GM23338 (cell line): ENCODE measurements at regions not wholly inside any gene's neighbourhood (a gene's known extent, or its start where the extent isn't known, plus 50 kb on each side); places are given as distances from the start of the nearest gene placed in this dataset.
"Not testable (repeated sequence)": the region's sequence is repeated elsewhere in the genome, so short reads cannot be mapped to it uniquely, and the experiment has no call there.

Experiments
- ATAC-seq: fragments of 200-7000 bp; cut with Tn5 transposase; 3 replicates; pipeline ENCODE4 v1.9.1; 2020
- DNase-seq: peaks from one replicate; pipeline ENCODE4 v3.0.0-alpha.2; 2015; ENCODE audit warnings: low spot score
- H2AFZ ChIP-seq: fragments of 200-600 bp; sonication (generic); 2 replicates; pipeline ENCODE4 v1.8.0; 2016; ENCODE audit warnings: antibody characterized with exemption, mild to moderate bottlenecking, moderate library complexity
- H3F3A ChIP-seq: fragments of 200-600 bp; sonication (generic); replicated peaks from 2 replicates; pipeline ENCODE4 v1.8.0; 2017; ENCODE audit warnings: antibody characterized with exemption, mixed run types, low read depth
- H3K27ac ChIP-seq: fragments of 200-600 bp; sonication (generic); 2 replicates; pipeline ENCODE4 v1.6.1; 2016; ENCODE audit warnings: low read depth
- H3K27me3 ChIP-seq: fragments of 200-600 bp; sonication (generic); 2 replicates; pipeline ENCODE4 v1.8.0; 2016; ENCODE audit warnings: mild to moderate bottlenecking, mixed run types, moderate library complexity; ENCODE audit not compliant: insufficient read depth
- H3K36me3 ChIP-seq: fragments of 200-600 bp; sonication (generic); 2 replicates; pipeline ENCODE4 v1.8.0; 2016; ENCODE audit warnings: mild to moderate bottlenecking; ENCODE audit not compliant: insufficient read depth
- H3K4me1 ChIP-seq: fragments of 200-600 bp; sonication (generic); 2 replicates; pipeline ENCODE4 v1.8.0; 2016; ENCODE audit warnings: mild to moderate bottlenecking, moderate library complexity; ENCODE audit not compliant: insufficient read depth
- H3K4me2 ChIP-seq: fragments of 200-600 bp; sonication (generic); 2 replicates; pipeline ENCODE4 v1.7.1; 2017; ENCODE audit warnings: mixed run types
- H3K4me3 ChIP-seq: fragments of 200-600 bp; sonication (generic); 2 replicates; pipeline ENCODE4 v1.6.1; 2016; ENCODE audit warnings: mixed run types
- H3K79me2 ChIP-seq: fragments of 200-600 bp; sonication (generic); replicated peaks from 2 replicates; pipeline ENCODE4 v1.8.0; 2017; ENCODE audit warnings: mild to moderate bottlenecking; ENCODE audit not compliant: insufficient read depth
- H3K9me2 ChIP-seq: fragments of 200-600 bp; sonication (generic); 2 replicates; pipeline ENCODE4 v1.8.0; 2017; ENCODE audit not compliant: insufficient read depth
- H4K20me1 ChIP-seq: fragments of 200-600 bp; sonication (generic); replicated peaks from 2 replicates; pipeline ENCODE4 v1.8.0; 2017; ENCODE audit warnings: mild to moderate bottlenecking; ENCODE audit not compliant: insufficient read depth
- H3K27ac Mint-ChIP-seq: 2 replicates; pipeline ENCODE4 v1.8.0; 2020; ENCODE audit warnings: inconsistent platforms, mild to moderate bottlenecking, moderate library complexity, mixed read lengths
- H3K27me3 Mint-ChIP-seq: 3 replicates; pipeline ENCODE4 v1.8.0; 2022; ENCODE audit warnings: low read depth, mild to moderate bottlenecking, moderate library complexity, mixed read lengths, inconsistent platforms; ENCODE audit not compliant: insufficient read depth, poor library complexity
- H3K36me3 Mint-ChIP-seq: 3 replicates; pipeline ENCODE4 v1.8.0; 2021; ENCODE audit warnings: low read depth, mild to moderate bottlenecking, inconsistent platforms, moderate library complexity, mixed read lengths
- H3K4me1 Mint-ChIP-seq: 3 replicates; pipeline ENCODE4 v1.8.0; 2020; ENCODE audit warnings: mild to moderate bottlenecking, inconsistent platforms, mixed read lengths
- H3K4me3 Mint-ChIP-seq: 3 replicates; pipeline ENCODE4 v1.8.0; 2021; ENCODE audit warnings: moderate library complexity, mild to moderate bottlenecking, inconsistent platforms, mixed read lengths
- H3K9me3 Mint-ChIP-seq: 3 replicates; pipeline ENCODE4 v1.8.0; 2020; ENCODE audit warnings: moderate library complexity, mild to moderate bottlenecking, inconsistent platforms, mixed read lengths
- CREB1 ChIP-seq: fragments of 250-450 bp; sonication (Bioruptor Pico); IDR thresholded peaks from 2 replicates; pipeline ENCODE4 v1.5.0; 2020; ENCODE audit warnings: low read depth, mild to moderate bottlenecking, moderate library complexity
- EZH2 ChIP-seq: fragments of 200-600 bp; sonication (generic); IDR thresholded peaks from one replicate; pipeline ENCODE4 v1.8.0; 2017; ENCODE audit warnings: antibody characterized with exemption, mild to moderate bottlenecking, low read depth; ENCODE audit not compliant: unreplicated experiment
- EZH2phosphoT487 ChIP-seq: fragments of 200-600 bp; sonication (generic); IDR thresholded peaks from one replicate; pipeline ENCODE4 v1.8.1; 2018; ENCODE audit warnings: antibody characterized with exemption; ENCODE audit not compliant: unreplicated experiment
- JUNB ChIP-seq: IDR thresholded peaks from one replicate; pipeline ENCODE4 v1.6.1; 2016; ENCODE audit warnings: antibody characterized with exemption; ENCODE audit not compliant: unreplicated experiment
- NANOG ChIP-seq: IDR thresholded peaks from 2 replicates; pipeline ENCODE4 v1.6.1; 2016; ENCODE audit warnings: antibody characterized with exemption, borderline replicate concordance
- POLR2AphosphoS5 ChIP-seq: IDR thresholded peaks from 2 replicates; pipeline ENCODE4 v1.6.1; 2016; ENCODE audit warnings: antibody characterized with exemption, low read depth
- STAT1 ChIP-seq: IDR thresholded peaks from one replicate; pipeline ENCODE4 v1.6.1; 2016; ENCODE audit warnings: antibody characterized with exemption; ENCODE audit not compliant: unreplicated experiment
- ZNF114 ChIP-seq: fragments of 250-450 bp; sonication (Bioruptor Pico); IDR thresholded peaks from 2 replicates; pipeline ENCODE4 v1.5.0; 2020; ENCODE audit warnings: mild to moderate bottlenecking, moderate library complexity
- ZNF331 ChIP-seq: fragments of 250-450 bp; sonication (Bioruptor Pico); IDR thresholded peaks from 2 replicates; pipeline ENCODE4 v1.5.0; 2020; ENCODE audit warnings: low read depth, mild to moderate bottlenecking, moderate library complexity
- TF ChIP-seq, protein P1 (sequence below): IDR thresholded peaks from 2 replicates; pipeline ENCODE4 v1.6.1; 2016; ENCODE audit warnings: antibody characterized with exemption
- TF ChIP-seq, protein P2 (sequence below): IDR thresholded peaks from one replicate; pipeline ENCODE4 v1.6.1; 2018; ENCODE audit warnings: antibody characterized with exemption; ENCODE audit not compliant: unreplicated experiment
- TF ChIP-seq, protein P3 (sequence below): fragments of 250-450 bp; sonication (Bioruptor Pico); IDR thresholded peaks from 2 replicates; pipeline ENCODE4 v1.5.0; 2020; ENCODE audit warnings: mild to moderate bottlenecking, moderate library complexity

DNA sequence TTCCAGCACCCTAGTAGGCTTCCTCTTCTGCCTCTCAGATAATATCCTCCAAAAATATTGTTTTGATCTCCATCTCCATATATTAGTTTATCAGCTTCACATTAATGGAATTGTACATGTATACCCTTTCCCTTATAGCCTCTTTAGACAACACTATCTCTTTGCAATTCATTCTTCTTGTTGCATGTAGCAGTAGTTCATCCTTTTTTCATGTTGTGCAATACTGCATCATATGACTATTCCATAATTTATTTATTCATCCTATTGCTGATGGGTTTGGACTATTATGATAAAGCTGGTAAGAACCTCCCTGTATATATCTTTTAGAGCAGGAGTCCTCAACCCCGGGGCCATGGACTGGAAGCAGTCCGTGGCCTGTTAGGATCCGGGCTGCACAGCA lies 148.2 kb upstream of the FAT1 start:
- no peaks in the 10 kb centered on the region for H3K27me3 Mint-ChIP-seq
- ATAC-seq, result no peak
- H3K27me3 ChIP-seq, result no peaks in the 10 kb centered on the region
- no peak overlapping the region for H3K27ac Mint-ChIP-seq
- H3K9me3 Mint-ChIP-seq, result peaks cover 22% of the 10 kb centered on the region
- no peak for DNase-seq
- TF ChIP-seq, protein P1, sequence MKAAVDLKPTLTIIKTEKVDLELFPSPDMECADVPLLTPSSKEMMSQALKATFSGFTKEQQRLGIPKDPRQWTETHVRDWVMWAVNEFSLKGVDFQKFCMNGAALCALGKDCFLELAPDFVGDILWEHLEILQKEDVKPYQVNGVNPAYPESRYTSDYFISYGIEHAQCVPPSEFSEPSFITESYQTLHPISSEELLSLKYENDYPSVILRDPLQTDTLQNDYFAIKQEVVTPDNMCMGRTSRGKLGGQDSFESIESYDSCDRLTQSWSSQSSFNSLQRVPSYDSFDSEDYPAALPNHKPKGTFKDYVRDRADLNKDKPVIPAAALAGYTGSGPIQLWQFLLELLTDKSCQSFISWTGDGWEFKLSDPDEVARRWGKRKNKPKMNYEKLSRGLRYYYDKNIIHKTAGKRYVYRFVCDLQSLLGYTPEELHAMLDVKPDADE, result no peak
- TF ChIP-seq, protein P2, sequence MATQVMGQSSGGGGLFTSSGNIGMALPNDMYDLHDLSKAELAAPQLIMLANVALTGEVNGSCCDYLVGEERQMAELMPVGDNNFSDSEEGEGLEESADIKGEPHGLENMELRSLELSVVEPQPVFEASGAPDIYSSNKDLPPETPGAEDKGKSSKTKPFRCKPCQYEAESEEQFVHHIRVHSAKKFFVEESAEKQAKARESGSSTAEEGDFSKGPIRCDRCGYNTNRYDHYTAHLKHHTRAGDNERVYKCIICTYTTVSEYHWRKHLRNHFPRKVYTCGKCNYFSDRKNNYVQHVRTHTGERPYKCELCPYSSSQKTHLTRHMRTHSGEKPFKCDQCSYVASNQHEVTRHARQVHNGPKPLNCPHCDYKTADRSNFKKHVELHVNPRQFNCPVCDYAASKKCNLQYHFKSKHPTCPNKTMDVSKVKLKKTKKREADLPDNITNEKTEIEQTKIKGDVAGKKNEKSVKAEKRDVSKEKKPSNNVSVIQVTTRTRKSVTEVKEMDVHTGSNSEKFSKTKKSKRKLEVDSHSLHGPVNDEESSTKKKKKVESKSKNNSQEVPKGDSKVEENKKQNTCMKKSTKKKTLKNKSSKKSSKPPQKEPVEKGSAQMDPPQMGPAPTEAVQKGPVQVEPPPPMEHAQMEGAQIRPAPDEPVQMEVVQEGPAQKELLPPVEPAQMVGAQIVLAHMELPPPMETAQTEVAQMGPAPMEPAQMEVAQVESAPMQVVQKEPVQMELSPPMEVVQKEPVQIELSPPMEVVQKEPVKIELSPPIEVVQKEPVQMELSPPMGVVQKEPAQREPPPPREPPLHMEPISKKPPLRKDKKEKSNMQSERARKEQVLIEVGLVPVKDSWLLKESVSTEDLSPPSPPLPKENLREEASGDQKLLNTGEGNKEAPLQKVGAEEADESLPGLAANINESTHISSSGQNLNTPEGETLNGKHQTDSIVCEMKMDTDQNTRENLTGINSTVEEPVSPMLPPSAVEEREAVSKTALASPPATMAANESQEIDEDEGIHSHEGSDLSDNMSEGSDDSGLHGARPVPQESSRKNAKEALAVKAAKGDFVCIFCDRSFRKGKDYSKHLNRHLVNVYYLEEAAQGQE, result no peak
- TF ChIP-seq POLR2AphosphoS5 (no peak), ZNF331 (CRISPR knock-in tag) (no peak), STAT1 (no peak), EZH2phosphoT487 (no peak), EZH2 (no peak), CREB1 (CRISPR knock-in tag) (no peak), ZNF114 (CRISPR knock-in tag) (no peak), NANOG (no peak), JUNB (no peak)
- TF ChIP-seq, protein P3, sequence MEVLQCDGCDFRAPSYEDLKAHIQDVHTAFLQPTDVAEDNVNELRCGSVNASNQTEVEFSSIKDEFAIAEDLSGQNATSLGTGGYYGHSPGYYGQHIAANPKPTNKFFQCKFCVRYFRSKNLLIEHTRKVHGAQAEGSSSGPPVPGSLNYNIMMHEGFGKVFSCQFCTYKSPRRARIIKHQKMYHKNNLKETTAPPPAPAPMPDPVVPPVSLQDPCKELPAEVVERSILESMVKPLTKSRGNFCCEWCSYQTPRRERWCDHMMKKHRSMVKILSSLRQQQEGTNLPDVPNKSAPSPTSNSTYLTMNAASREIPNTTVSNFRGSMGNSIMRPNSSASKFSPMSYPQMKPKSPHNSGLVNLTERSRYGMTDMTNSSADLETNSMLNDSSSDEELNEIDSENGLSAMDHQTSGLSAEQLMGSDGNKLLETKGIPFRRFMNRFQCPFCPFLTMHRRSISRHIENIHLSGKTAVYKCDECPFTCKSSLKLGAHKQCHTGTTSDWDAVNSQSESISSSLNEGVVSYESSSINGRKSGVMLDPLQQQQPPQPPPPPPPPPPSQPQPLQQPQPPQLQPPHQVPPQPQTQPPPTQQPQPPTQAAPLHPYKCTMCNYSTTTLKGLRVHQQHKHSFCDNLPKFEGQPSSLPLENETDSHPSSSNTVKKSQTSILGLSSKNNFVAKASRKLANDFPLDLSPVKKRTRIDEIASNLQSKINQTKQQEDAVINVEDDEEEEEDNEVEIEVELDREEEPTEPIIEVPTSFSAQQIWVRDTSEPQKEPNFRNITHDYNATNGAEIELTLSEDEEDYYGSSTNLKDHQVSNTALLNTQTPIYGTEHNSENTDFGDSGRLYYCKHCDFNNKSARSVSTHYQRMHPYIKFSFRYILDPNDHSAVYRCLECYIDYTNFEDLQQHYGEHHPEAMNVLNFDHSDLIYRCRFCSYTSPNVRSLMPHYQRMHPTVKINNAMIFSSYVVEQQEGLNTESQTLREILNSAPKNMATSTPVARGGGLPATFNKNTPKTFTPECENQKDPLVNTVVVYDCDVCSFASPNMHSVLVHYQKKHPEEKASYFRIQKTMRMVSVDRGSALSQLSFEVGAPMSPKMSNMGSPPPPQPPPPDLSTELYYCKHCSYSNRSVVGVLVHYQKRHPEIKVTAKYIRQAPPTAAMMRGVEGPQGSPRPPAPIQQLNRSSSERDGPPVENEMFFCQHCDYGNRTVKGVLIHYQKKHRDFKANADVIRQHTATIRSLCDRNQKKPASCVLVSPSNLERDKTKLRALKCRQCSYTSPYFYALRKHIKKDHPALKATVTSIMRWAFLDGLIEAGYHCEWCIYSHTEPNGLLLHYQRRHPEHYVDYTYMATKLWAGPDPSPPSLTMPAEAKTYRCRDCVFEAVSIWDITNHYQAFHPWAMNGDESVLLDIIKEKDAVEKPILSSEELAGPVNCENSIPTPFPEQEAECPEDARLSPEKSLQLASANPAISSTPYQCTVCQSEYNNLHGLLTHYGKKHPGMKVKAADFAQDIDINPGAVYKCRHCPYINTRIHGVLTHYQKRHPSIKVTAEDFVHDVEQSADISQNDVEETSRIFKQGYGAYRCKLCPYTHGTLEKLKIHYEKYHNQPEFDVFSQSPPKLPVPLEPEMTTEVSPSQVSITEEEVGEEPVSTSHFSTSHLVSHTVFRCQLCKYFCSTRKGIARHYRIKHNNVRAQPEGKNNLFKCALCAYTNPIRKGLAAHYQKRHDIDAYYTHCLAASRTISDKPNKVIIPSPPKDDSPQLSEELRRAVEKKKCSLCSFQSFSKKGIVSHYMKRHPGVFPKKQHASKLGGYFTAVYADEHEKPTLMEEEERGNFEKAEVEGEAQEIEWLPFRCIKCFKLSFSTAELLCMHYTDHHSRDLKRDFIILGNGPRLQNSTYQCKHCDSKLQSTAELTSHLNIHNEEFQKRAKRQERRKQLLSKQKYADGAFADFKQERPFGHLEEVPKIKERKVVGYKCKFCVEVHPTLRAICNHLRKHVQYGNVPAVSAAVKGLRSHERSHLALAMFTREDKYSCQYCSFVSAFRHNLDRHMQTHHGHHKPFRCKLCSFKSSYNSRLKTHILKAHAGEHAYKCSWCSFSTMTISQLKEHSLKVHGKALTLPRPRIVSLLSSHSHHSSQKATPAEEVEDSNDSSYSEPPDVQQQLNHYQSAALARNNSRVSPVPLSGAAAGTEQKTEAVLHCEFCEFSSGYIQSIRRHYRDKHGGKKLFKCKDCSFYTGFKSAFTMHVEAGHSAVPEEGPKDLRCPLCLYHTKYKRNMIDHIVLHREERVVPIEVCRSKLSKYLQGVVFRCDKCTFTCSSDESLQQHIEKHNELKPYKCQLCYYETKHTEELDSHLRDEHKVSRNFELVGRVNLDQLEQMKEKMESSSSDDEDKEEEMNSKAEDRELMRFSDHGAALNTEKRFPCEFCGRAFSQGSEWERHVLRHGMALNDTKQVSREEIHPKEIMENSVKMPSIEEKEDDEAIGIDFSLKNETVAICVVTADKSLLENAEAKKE (CRISPR knock-in tag), result no peak
- H3K4me3 ChIP-seq, result no peak overlapping the region
- H3F3A ChIP-seq, result no peaks in the 10 kb centered on the region
- peaks cover 15% of the 10 kb centered on the region; the same call in 2 of the 3 replicates for H3K36me3 Mint-ChIP-seq
- no peaks in the 10 kb centered on the region for H3K4me1 ChIP-seq
- no peaks in the 10 kb centered on the region for H3K79me2 ChIP-seq
- peaks cover 6% of the 10 kb centered on the region; the same call in 1 of the 2 replicates for H3K9me2 ChIP-seq
- no peaks in the 10 kb centered on the region for H4K20me1 ChIP-seq
- no peak overlapping the region for H3K4me3 Mint-ChIP-seq
- H3K4me2 ChIP-seq, result no peak overlapping the region
- H2AFZ ChIP-seq, result no peak overlapping the region
- no peaks in the 10 kb centered on the region for H3K36me3 ChIP-seq
- H3K27ac ChIP-seq, result no peak overlapping the region
- no peaks in the 10 kb centered on the region for H3K4me1 Mint-ChIP-seq

DNA sequence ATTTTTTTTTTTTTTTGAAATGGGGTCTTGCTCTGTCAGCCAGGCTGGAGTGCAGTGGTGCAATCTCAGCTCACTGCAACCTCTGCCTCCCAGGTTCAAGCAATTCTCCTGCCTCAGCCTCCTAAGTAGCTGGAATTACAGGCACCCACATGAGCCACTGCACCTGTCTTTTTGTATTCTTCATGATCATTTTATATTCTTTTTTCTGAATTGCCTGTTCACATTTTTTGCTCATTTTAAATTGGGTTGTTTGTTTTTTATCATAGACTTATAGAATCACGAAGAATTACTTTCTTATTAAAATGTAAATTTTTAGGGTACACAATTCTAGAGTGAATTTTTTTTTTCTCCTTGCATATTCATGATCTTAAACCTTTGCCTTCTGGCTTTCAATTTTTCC lies 149.4 kb upstream of the FAT1 start:
- H4K20me1 ChIP-seq, H3K27ac Mint-ChIP-seq, H3K4me1 Mint-ChIP-seq, H3K4me3 Mint-ChIP-seq, H3K27me3 ChIP-seq, H3K4me1 ChIP-seq, ATAC-seq, H3K27ac ChIP-seq, H3K4me2 ChIP-seq, H3K27me3 Mint-ChIP-seq, DNase-seq, H2AFZ ChIP-seq, H3K4me3 ChIP-seq, H3K36me3 ChIP-seq, H3K9me2 ChIP-seq, H3F3A ChIP-seq, H3K79me2 ChIP-seq: not testable (repeated sequence)
- H3K36me3 Mint-ChIP-seq, result peaks cover 15% of the 10 kb centered on the region; the same call in 2 of the 3 replicates
- H3K9me3 Mint-ChIP-seq, result peaks cover 22% of the 10 kb centered on the region
